OCI-LY1 (cell line): ENCODE measurements at regions not wholly inside any gene's neighbourhood (a gene's known extent, or its start where the extent isn't known, plus 50 kb on each side); places are given as distances from the start of the nearest gene placed in this dataset.
A peak's percentile ranks its signal among the peaks of the same experiment; 100 is the strongest.
"Not testable (repeated sequence)": the region's sequence is repeated elsewhere in the genome, so short reads cannot be mapped to it uniquely, and the experiment has no call there.

ENCODE experiments used
- EZH2 ChIP-seq: fragments of 200-600 bp; sonication (generic), shearing (Covaris generic); IDR thresholded peaks from 2 replicates; pipeline ENCODE4 v1.8.0; 2017; ENCODE audit warnings: borderline replicate concordance, mixed run types, mild to moderate bottlenecking, antibody characterized with exemption, low read length, moderate library complexity, mixed read lengths
- TF ChIP-seq, protein P1 (sequence below): fragments of 200-600 bp; sonication (generic), shearing (Covaris generic); IDR thresholded peaks from 2 replicates; pipeline ENCODE4 v1.5.1; 2017; ENCODE audit warnings: mild to moderate bottlenecking, antibody characterized with exemption, low read length, moderate library complexity, mixed read lengths

GRCh38 chr2:131858197-131858596 is 303.6 kb downstream of the ANKRD30BL start:
- TF ChIP-seq, protein P1, sequence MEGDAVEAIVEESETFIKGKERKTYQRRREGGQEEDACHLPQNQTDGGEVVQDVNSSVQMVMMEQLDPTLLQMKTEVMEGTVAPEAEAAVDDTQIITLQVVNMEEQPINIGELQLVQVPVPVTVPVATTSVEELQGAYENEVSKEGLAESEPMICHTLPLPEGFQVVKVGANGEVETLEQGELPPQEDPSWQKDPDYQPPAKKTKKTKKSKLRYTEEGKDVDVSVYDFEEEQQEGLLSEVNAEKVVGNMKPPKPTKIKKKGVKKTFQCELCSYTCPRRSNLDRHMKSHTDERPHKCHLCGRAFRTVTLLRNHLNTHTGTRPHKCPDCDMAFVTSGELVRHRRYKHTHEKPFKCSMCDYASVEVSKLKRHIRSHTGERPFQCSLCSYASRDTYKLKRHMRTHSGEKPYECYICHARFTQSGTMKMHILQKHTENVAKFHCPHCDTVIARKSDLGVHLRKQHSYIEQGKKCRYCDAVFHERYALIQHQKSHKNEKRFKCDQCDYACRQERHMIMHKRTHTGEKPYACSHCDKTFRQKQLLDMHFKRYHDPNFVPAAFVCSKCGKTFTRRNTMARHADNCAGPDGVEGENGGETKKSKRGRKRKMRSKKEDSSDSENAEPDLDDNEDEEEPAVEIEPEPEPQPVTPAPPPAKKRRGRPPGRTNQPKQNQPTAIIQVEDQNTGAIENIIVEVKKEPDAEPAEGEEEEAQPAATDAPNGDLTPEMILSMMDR: peak; percentile 34; the same call in 1 of the 2 replicates
- TF ChIP-seq EZH2: not testable (repeated sequence)
